Sigmoid colon (tissue), 6 donors: ENCODE measurements at regions not wholly inside any gene's neighbourhood (a gene's known extent, or its start where the extent isn't known, plus 50 kb on each side); places are given as distances from the start of the nearest gene placed in this dataset.

Experiments used
- DNase-seq: peaks from one replicate; pipeline ENCODE4 v3.0.0-alpha.2; 2019
- H3K27ac ChIP-seq, 4 donors: fragments of 200-600 bp; sonication (generic); one replicate each; pipeline ENCODE4 v1.5.1; 2016 to 2019; ENCODE audit warnings: mild to moderate bottlenecking in 1 of 4
- H3K27me3 ChIP-seq, 3 donors: fragments of 200-600 bp; sonication (generic); one replicate each; pipeline ENCODE4 v1.5.1; 2019; ENCODE audit warnings: mild to moderate bottlenecking in 1 of 3
- H3K36me3 ChIP-seq, 4 donors: fragments of 200-600 bp; sonication (generic); one replicate each; pipeline ENCODE4 v1.5.1; 2016 to 2019
- H3K4me1 ChIP-seq, 4 donors: fragments of 200-600 bp; sonication (generic); one replicate each; pipeline ENCODE4 v1.5.1; 2017 to 2019
- H3K4me3 ChIP-seq, 4 donors: fragments of 200-600 bp; sonication (generic); one replicate each; pipeline ENCODE4 v1.5.1; 2017 to 2019; ENCODE audit warnings: mild to moderate bottlenecking in 2 of 4, moderate library complexity in 1 of 4
- H3K9me3 ChIP-seq, 4 donors: fragments of 200-600 bp in 3 of 4; sonication (generic) in 3 of 4; one replicate each; pipeline versions ENCODE4 v1.5.1 to v1.6.1; 2013 to 2019
- CTCF ChIP-seq, 4 experiments: fragments of 450-650 bp in 3 of 4; fragments of 200-600 bp in 1 of 4; IDR thresholded peaks; one replicate each; pipeline ENCODE4 v1.5.1; 2016 to 2019; ENCODE audit warnings: antibody characterized with exemption in 4 of 4, mild to moderate bottlenecking in 3 of 4, moderate library complexity in 2 of 4
- EP300 ChIP-seq, 4 donors: sonication (generic); formaldehyde crosslinking; IDR thresholded peaks; one replicate each; pipeline ENCODE4 v1.6.1; 2017; ENCODE audit warnings: antibody characterized with exemption in 4 of 4
- POLR2A ChIP-seq, 2 donors: fragments of 450-650 bp; IDR thresholded peaks; one replicate each; pipeline ENCODE4 v1.6.1; 2016; ENCODE audit warnings: antibody characterized with exemption in 2 of 2, mild to moderate bottlenecking in 2 of 2, moderate library complexity in 2 of 2
- POLR2AphosphoS5 ChIP-seq, 4 donors: sonication (generic); formaldehyde crosslinking; IDR thresholded peaks; one replicate each; pipeline ENCODE4 v1.6.1; 2017; ENCODE audit warnings: antibody characterized with exemption in 4 of 4
- WGBS, 2 donors: extraction: QIAGEN DNeasy Blood & Tissue Kit; methylation state at CpG; one replicate each; pipeline ENCODE4 v1.1.7; 2013; 5-methylcytosine and 5-hydroxymethylcytosine counted together
- intact Hi-C: fragments of 100-400 bp; cut with DNase I; formaldehyde crosslinking; loops from one replicate; pipeline ENCODE4 v1.15.1; 2023
- donor health status: healthy with polysubstance abuse.
- donor health status: healthy.

DNA sequence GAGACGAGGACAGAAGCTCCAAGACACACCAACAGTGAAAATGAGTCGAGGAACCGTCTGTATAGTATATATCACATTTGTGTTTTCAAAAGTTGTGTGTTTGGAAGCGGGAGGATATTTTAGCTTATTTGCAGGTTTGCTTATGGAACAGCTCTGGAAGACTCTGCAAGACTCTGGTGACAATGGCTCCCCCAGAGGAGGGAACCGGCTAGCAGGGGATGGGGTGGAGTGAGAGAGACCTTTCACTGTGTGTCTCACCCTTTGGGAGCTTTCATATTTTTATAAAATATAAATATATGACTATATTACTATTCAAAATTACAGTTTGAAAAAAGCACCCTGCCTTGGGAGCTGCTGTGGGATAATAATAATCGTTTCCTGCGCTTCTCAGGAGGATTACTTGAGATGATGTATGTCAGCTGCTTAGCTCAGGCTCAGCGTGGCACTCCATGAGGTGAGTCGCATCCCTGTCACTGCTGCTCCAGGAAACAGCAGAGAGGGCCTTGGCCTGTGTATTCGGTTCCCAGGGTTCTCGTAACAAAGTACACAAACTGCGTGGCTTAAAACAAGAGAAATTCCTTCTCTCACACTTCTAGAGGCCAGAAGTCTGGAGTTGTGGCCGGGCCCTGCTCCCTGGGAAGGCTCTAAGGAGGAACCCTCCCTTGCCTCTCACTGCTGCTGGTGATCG, 183.9 kb downstream of the FAM43A start:
- TF ChIP-seq POLR2AphosphoS5 (IDR thresholded peaks at IDR 0.05) (no peak), POLR2A (IDR thresholded peaks at IDR 0.05) (no peak), CTCF (IDR thresholded peaks at IDR 0.05) (no peak)
- Histone ChIP-seq H3K27me3 (peaks cover 0 to 7% (median 0%) of the 10 kb centered on the region in 3 donors), H3K27ac (no peak overlapping the region), H3K4me1 (peaks cover 0 to 23% (median 16%) of the 10 kb centered on the region in 4 donors), H3K4me3 (no peak overlapping the region), H3K9me3 (peaks cover 0 to 2% (median 0%) of the 10 kb centered on the region in 4 donors), H3K36me3 (no peaks in the 10 kb centered on the region)
- no peak for DNase-seq
- intact Hi-C loops = no loop called here
- WGBS, 2 donors = 87 to 89% methylated on average over 14 of the region's 14 CpGs

- H3K4me1 ChIP-seq = peaks cover 0 to 23% (median 16%) of the 10 kb centered on the region in 4 donors
- no peak for TF ChIP-seq CTCF (IDR thresholded peaks at IDR 0.05)
- no peak overlapping the region for H3K4me3 ChIP-seq
- H3K27me3 ChIP-seq = peaks cover 0 to 7% (median 0%) of the 10 kb centered on the region in 3 donors
- no peak for DNase-seq
- H3K27ac ChIP-seq = peak overlapping the region in 3 of 4 donors; percentile 12 to 51 (median 45)
- intact Hi-C loops = no loop called here
- H3K9me3 ChIP-seq = peaks cover 0 to 2% (median 0%) of the 10 kb centered on the region in 4 donors
- H3K36me3 ChIP-seq = no peaks in the 10 kb centered on the region
- 34 to 78% methylated on average over 13 of the region's 13 CpGs for WGBS, 2 donors
These were observed 184.9 kb downstream of the FAM43A start for GRCh38 chr3:194870394-194871110.

DNA sequence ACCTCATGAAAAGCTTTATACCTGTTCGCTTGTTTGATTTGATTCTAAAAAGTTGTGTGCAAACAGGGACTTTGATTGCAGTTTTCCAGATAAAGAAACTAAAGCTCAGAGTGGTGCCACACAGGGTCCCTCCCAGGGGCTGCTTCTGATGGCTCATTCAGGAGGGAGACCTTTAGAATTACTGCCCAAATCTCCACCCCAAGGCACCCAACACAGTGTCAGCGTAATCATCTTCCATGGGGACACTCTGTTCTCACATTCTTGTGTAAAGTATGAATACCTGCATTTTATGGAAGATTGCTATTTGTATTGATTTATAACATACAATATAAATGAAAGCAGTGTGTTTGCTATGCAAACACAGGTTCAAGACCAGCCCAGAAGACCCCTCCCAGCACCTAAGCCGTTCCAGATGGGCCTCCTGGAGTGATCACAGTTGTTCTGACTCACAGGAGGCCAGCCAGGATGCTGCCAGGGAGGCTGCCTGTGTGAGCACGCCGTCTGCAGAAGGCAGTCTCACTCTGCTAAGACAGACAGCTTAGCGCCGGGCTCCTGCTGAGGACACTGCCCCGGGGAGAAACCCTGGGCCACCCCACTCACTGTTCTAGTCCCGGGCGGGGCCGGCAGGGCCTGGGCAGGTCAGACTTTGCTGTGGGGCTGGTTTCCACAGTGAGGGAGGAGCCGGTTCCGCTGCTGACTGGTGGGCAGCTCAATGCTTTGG, 185.6 kb downstream of the FAM43A start:
- Histone ChIP-seq H3K36me3 (no peaks in the 10 kb centered on the region), H3K9me3 (peaks cover 0 to 2% (median 0%) of the 10 kb centered on the region in 4 donors), H3K4me1 (peaks cover 0 to 23% (median 16%) of the 10 kb centered on the region in 4 donors), H3K4me3 (no peak overlapping the region), H3K27ac (peak overlapping the region; percentile 15 to 51 (median 35)), H3K27me3 (peaks cover 0 to 7% (median 0%) of the 10 kb centered on the region in 3 donors)
- intact Hi-C loops = no loop called here
- WGBS, 2 donors = 7 to 45% methylated on average over 13 of the region's 13 CpGs
- no peak for DNase-seq
- TF ChIP-seq CTCF (IDR thresholded peaks at IDR 0.05) = no peak
- TF ChIP-seq POLR2AphosphoS5 (IDR thresholded peaks at IDR 0.05) = peak in 2 of 4 donors; percentile 9 to 32

- peaks cover 0 to 28% (median 16%) of the 10 kb centered on the region in 4 donors for H3K4me1 ChIP-seq
- no peaks in the 10 kb centered on the region for H3K36me3 ChIP-seq
- H3K27me3 ChIP-seq = peaks cover 0 to 3% (median 0%) of the 10 kb centered on the region in 3 donors
- intact Hi-C loops = no loop called here
- peaks cover 0 to 2% (median 0%) of the 10 kb centered on the region in 4 donors for H3K9me3 ChIP-seq
- DNase-seq = no peak
- peak overlapping the region; percentile 15 to 51 (median 35) for H3K27ac ChIP-seq
- 29 to 66% methylated on average over 14 of the region's 14 CpGs for WGBS, 2 donors
- TF ChIP-seq CTCF (IDR thresholded peaks at IDR 0.05) (no peak), POLR2A (IDR thresholded peaks at IDR 0.05) (no peak), POLR2AphosphoS5 (IDR thresholded peaks at IDR 0.05) (no peak), EP300 (IDR thresholded peaks at IDR 0.05) (no peak)
- no peak overlapping the region for H3K4me3 ChIP-seq
These were observed 186.4 kb downstream of the FAM43A start for GRCh38 chr3:194871864-194872668.
